ENCODE measurements at regions not wholly inside any gene's neighbourhood (a gene's known extent, or its start where the extent isn't known, plus 50 kb on each side); places are given as distances from the start of the nearest gene placed in this dataset.

GRCh38 chr12:42639556-42639955 lies 50.0 kb upstream of the PRICKLE1 start:
- TF ChIP-seq, protein P1, sequence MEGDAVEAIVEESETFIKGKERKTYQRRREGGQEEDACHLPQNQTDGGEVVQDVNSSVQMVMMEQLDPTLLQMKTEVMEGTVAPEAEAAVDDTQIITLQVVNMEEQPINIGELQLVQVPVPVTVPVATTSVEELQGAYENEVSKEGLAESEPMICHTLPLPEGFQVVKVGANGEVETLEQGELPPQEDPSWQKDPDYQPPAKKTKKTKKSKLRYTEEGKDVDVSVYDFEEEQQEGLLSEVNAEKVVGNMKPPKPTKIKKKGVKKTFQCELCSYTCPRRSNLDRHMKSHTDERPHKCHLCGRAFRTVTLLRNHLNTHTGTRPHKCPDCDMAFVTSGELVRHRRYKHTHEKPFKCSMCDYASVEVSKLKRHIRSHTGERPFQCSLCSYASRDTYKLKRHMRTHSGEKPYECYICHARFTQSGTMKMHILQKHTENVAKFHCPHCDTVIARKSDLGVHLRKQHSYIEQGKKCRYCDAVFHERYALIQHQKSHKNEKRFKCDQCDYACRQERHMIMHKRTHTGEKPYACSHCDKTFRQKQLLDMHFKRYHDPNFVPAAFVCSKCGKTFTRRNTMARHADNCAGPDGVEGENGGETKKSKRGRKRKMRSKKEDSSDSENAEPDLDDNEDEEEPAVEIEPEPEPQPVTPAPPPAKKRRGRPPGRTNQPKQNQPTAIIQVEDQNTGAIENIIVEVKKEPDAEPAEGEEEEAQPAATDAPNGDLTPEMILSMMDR (IDR thresholded peaks at IDR 0.05 in 4 of 5, conservative IDR thresholded peaks at IDR 0.05 in 1 of 5): no peak
- TF ChIP-seq POLR2A (IDR thresholded peaks at IDR 0.05): no peak
